ENCODE measurements at regions not wholly inside any gene's neighbourhood (a gene's known extent, or its start where the extent isn't known, plus 50 kb on each side); places are given as distances from the start of the nearest gene placed in this dataset.

DNA sequence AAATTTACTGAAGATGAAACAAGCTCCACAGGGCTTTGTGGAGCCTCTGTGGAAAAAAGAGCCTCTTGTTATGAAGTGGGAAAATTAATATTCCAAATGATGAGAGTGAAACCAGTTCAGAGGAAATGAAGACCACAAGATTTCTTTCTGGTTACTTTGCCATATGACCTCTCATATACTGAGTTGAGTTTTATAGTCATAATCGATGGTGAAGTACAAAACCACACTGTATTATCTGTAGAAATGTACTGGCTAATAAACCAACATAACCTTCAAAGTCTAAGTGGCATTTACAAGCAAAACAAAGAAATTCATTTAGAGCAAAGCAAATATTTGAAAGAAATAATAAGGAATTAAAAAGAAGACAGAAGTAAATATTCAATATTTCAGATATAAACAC, 662.6 kb upstream of the ZWINT start:
- Mint-ChIP-seq H3K27ac (ENCODE audit: unreplicated experiment) (no peak overlapping the region), H3K4me3 (ENCODE audit: unreplicated experiment) (no peak overlapping the region), H3K4me1 (ENCODE audit: unreplicated experiment) (no peaks in the 10 kb centered on the region), H3K9me3 (ENCODE audit: unreplicated experiment) (peaks cover 18% of the 10 kb centered on the region), H3K36me3 (ENCODE audit: unreplicated experiment) (no peaks in the 10 kb centered on the region), H3K27me3 (ENCODE audit: unreplicated experiment) (no peaks in the 10 kb centered on the region)
- TF ChIP-seq, protein P1, sequence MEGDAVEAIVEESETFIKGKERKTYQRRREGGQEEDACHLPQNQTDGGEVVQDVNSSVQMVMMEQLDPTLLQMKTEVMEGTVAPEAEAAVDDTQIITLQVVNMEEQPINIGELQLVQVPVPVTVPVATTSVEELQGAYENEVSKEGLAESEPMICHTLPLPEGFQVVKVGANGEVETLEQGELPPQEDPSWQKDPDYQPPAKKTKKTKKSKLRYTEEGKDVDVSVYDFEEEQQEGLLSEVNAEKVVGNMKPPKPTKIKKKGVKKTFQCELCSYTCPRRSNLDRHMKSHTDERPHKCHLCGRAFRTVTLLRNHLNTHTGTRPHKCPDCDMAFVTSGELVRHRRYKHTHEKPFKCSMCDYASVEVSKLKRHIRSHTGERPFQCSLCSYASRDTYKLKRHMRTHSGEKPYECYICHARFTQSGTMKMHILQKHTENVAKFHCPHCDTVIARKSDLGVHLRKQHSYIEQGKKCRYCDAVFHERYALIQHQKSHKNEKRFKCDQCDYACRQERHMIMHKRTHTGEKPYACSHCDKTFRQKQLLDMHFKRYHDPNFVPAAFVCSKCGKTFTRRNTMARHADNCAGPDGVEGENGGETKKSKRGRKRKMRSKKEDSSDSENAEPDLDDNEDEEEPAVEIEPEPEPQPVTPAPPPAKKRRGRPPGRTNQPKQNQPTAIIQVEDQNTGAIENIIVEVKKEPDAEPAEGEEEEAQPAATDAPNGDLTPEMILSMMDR (IDR thresholded peaks at IDR 0.05) = no peak
- no peak for DNase-seq (ENCODE audit: extremely low spot score, unreplicated experiment)

DNA sequence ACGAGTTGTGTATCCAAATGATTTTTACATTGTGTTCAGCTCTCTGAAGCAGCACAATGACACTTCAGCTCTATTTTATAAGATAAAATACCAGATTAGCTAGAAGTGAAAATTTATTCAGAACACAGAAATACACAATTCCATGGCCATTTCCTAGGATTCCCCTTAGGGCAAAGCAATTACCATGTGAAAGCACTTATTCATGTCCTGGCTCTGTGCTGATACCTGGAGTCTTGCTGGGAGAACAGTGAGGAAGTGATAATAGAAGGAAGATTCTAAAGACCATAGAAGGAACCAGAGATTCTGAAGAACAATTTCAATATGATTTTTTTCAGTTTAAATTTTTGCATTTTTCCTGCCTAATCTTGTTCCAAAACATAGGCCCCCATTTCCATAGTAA, 657.4 kb upstream of the ZWINT start:
- no peaks in the 10 kb centered on the region for H3K27me3 Mint-ChIP-seq (ENCODE audit: unreplicated experiment)
- no peak overlapping the region for H3K4me3 Mint-ChIP-seq (ENCODE audit: unreplicated experiment)
- H3K36me3 Mint-ChIP-seq (ENCODE audit: unreplicated experiment) = no peaks in the 10 kb centered on the region
- H3K4me1 Mint-ChIP-seq (ENCODE audit: unreplicated experiment) = no peaks in the 10 kb centered on the region
- TF ChIP-seq, protein P1 (IDR thresholded peaks at IDR 0.05) = no peak
- H3K27ac Mint-ChIP-seq (ENCODE audit: unreplicated experiment) = no peak overlapping the region
- DNase-seq (ENCODE audit: extremely low spot score, unreplicated experiment) = no peak
- peaks cover 27% of the 10 kb centered on the region for H3K9me3 Mint-ChIP-seq (ENCODE audit: unreplicated experiment)

DNA sequence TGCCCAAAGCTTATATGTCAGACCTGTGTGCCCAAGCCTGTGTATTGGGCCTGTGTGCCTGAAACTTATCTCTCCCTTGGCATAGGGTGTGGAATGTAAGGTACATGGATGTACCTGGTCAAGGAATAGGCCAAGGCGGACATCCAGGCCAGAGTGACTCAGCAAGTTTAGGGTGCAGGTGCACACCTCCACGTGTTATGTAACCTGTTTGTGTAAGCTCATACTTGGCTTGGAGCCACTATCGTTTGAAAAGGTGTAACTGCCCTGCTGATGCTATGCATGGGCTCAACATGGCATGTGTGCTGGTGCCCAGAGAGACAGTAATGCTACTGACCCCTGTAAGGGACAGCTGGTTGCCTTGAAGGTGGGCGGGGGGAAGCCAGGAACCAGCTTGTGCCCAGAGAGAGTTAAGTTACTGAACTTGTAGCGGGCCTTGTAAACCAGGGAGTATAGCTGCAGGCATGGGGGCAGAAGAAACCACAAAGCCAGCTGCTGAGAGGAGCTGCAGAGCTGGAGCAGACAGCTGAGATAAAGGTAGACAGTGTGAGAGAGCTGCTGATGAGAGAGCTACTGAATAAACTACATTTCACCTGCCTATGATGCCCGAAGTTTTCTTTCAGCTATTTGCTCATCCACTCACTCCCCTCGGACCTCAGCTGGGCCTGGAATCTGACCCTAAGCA, 656.4 kb upstream of the ZWINT start:
- H3K27me3 Mint-ChIP-seq (ENCODE audit: unreplicated experiment) = no peaks in the 10 kb centered on the region
- H3K9me3 Mint-ChIP-seq (ENCODE audit: unreplicated experiment) = peaks cover 27% of the 10 kb centered on the region
- no peak overlapping the region for H3K4me3 Mint-ChIP-seq (ENCODE audit: unreplicated experiment)
- H3K4me1 Mint-ChIP-seq (ENCODE audit: unreplicated experiment) = no peaks in the 10 kb centered on the region
- no peaks in the 10 kb centered on the region for H3K36me3 Mint-ChIP-seq (ENCODE audit: unreplicated experiment)
- TF ChIP-seq, protein P1 (IDR thresholded peaks at IDR 0.05) = no peak
- H3K27ac Mint-ChIP-seq (ENCODE audit: unreplicated experiment) = no peak overlapping the region
- no peak for DNase-seq (ENCODE audit: extremely low spot score, unreplicated experiment)

DNA sequence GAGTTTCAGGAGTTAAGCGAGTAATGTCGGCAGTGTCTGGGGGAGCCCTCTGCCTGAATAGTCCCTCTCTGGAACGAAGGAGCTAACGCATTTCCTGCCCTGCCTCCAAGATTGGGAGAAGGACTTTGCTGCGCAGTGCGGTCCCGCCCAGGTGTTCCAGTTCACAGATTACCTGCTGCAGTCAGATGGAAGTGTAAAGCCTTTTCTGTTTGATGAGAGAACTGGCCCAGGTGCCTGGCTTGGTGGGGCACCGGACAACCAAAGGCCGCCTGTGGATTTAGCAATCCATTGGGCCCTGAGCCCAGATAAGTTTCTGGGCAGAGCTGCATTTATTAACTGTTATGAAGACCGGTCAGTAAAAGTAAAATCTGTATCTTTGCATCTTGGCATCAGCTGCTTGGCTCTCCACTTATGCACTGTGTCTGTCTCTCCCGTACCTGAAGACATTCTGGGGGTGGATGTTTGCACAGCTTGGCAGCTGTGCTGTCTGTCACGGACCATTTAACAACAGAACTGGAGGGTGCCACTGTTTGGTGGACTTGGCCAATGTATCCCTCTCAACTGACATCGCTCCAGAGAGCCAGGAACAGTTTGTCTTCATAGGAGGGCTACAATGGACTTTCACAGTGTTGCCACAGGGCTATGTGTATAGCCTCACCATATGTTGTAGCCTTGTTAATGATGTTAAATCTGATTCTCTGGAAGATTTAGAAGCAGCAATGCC, 654.7 kb upstream of the ZWINT start:
- H3K27ac Mint-ChIP-seq (ENCODE audit: unreplicated experiment) = no peak overlapping the region
- no peaks in the 10 kb centered on the region for H3K4me1 Mint-ChIP-seq (ENCODE audit: unreplicated experiment)
- H3K9me3 Mint-ChIP-seq (ENCODE audit: unreplicated experiment) = peaks cover 22% of the 10 kb centered on the region
- no peaks in the 10 kb centered on the region for H3K27me3 Mint-ChIP-seq (ENCODE audit: unreplicated experiment)
- H3K4me3 Mint-ChIP-seq (ENCODE audit: unreplicated experiment) = no peak overlapping the region
- TF ChIP-seq, protein P1 (IDR thresholded peaks at IDR 0.05) = no peak
- no peaks in the 10 kb centered on the region for H3K36me3 Mint-ChIP-seq (ENCODE audit: unreplicated experiment)
- DNase-seq (ENCODE audit: extremely low spot score, unreplicated experiment) = no peak

DNA sequence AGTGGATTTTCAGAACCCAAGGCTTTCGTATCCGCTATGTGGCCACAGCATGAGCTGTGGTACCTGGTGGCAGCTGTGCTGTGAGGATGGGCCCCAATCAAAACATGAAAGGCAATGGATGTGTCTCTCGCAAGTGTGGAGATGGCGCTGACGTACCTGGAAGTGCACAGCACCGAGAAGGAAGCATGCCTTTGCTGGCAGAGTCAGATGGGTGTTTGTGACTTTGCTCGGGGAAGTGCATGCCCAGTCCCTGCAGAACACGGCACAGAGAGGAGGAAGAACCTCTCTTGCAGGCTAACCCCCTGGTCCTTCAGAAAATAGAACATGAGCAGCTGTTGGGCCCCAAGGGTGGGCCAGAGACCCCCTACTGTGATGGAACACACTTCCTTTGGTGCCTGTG, 654.1 kb upstream of the ZWINT start:
- H3K4me3 Mint-ChIP-seq (ENCODE audit: unreplicated experiment) = no peak overlapping the region
- DNase-seq (ENCODE audit: extremely low spot score, unreplicated experiment) = no peak
- TF ChIP-seq, protein P1 (IDR thresholded peaks at IDR 0.05) = no peak
- peaks cover 19% of the 10 kb centered on the region for H3K9me3 Mint-ChIP-seq (ENCODE audit: unreplicated experiment)
- H3K27me3 Mint-ChIP-seq (ENCODE audit: unreplicated experiment) = no peaks in the 10 kb centered on the region
- no peaks in the 10 kb centered on the region for H3K36me3 Mint-ChIP-seq (ENCODE audit: unreplicated experiment)
- H3K27ac Mint-ChIP-seq (ENCODE audit: unreplicated experiment) = no peak overlapping the region
- no peaks in the 10 kb centered on the region for H3K4me1 Mint-ChIP-seq (ENCODE audit: unreplicated experiment)

Measured in osteocyte (in vitro differentiated cells).